ENCODE measurements at regions not wholly inside any gene's neighbourhood (a gene's known extent, or its start where the extent isn't known, plus 50 kb on each side); places are given as distances from the start of the nearest gene placed in this dataset.

GRCh38 chr16:73747328-73747727 is 549.3 kb upstream of the PSMD7 start:
- Histone ChIP-seq H3K9me3 (no peaks in the 10 kb centered on the region), H3K36me3 (no peaks in the 10 kb centered on the region), H3K4me3 (no peak overlapping the region), H3K27me3 (no peaks in the 10 kb centered on the region), H3K4me1 (no peaks in the 10 kb centered on the region), H3K27ac (no peak overlapping the region)
- TF ChIP-seq POLR2A (IDR thresholded peaks at IDR 0.05) (no peak), CTCF (IDR thresholded peaks at IDR 0.05) (no peak)
- no peak for DNase-seq

- TF ChIP-seq POLR2A (IDR thresholded peaks at IDR 0.05) (no peak), CTCF (IDR thresholded peaks at IDR 0.05) (no peak)
Measured at GRCh38 chr16:73746554-73746953, 550.1 kb upstream of the PSMD7 start.

GRCh38 chr16:73743665-73744496 is 552.7 kb upstream of the PSMD7 start:
- no peak for DNase-seq
- Histone ChIP-seq H3K9me3 (no peaks in the 10 kb centered on the region), H3K4me3 (no peak overlapping the region), H3K27me3 (no peaks in the 10 kb centered on the region), H3K27ac (no peak overlapping the region), H3K36me3 (no peaks in the 10 kb centered on the region), H3K4me1 (no peaks in the 10 kb centered on the region)
- TF ChIP-seq POLR2A (IDR thresholded peaks at IDR 0.05) = no peak
- TF ChIP-seq CTCF (IDR thresholded peaks at IDR 0.05) = no peak

More at GRCh38 chr16:73746554-73746953, 550.1 kb upstream of the PSMD7 start:
- Histone ChIP-seq H3K4me3 (no peak overlapping the region), H3K36me3 (no peaks in the 10 kb centered on the region), H3K9me3 (no peaks in the 10 kb centered on the region), H3K27me3 (no peaks in the 10 kb centered on the region), H3K4me1 (no peaks in the 10 kb centered on the region), H3K27ac (no peak overlapping the region)
- DNase-seq = no peak

GRCh38 chr16:73739049-73739769 is 557.4 kb upstream of the PSMD7 start:
- H3K4me3 ChIP-seq = no peak overlapping the region
- no peaks in the 10 kb centered on the region for H3K4me1 ChIP-seq
- no peaks in the 10 kb centered on the region for H3K9me3 ChIP-seq
- DNase-seq = no peak
- H3K27me3 ChIP-seq = no peaks in the 10 kb centered on the region
- no peak for TF ChIP-seq CTCF (IDR thresholded peaks at IDR 0.05)
- no peak for TF ChIP-seq POLR2A (IDR thresholded peaks at IDR 0.05)
- H3K27ac ChIP-seq = no peak overlapping the region
- H3K36me3 ChIP-seq = no peaks in the 10 kb centered on the region

GRCh38 chr16:73738266-73738665 is 558.3 kb upstream of the PSMD7 start:
- no peaks in the 10 kb centered on the region for H3K27me3 ChIP-seq
- H3K4me1 ChIP-seq = no peaks in the 10 kb centered on the region
- H3K36me3 ChIP-seq = no peaks in the 10 kb centered on the region
- H3K27ac ChIP-seq = no peak overlapping the region
- peaks cover 0 to 3% (median 0%) of the 10 kb centered on the region in 4 donors for H3K9me3 ChIP-seq
- H3K4me3 ChIP-seq = no peak overlapping the region
- no peak for TF ChIP-seq POLR2A (IDR thresholded peaks at IDR 0.05)
- no peak for TF ChIP-seq CTCF (IDR thresholded peaks at IDR 0.05)
- DNase-seq = no peak
